ENCODE measurements at regions not wholly inside any gene's neighbourhood (a gene's known extent, or its start where the extent isn't known, plus 50 kb on each side); places are given as distances from the start of the nearest gene placed in this dataset.

DNA sequence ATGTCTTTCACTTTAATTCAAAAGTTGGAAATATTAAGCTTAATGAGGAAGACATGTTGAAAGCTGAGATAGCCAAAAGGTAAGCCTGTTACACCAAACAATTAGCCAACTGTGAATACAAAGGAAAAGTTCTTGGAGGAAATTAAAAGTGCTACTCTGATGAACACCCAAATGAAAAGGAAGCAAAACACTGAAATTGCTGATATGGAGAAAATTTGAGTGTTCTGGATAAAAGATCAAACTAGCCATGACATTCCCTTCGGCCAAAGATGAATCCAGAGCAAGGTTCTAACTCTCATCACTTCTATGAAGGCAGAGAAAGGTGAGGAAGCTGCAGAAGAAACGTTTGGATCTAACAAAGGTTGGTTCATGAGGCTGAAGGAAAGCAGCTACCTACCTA lies 280.8 kb upstream of the BCHE start:
- Histone ChIP-seq H3K36me3 (ENCODE audit: insufficient read depth, low read length) (no peaks in the 10 kb centered on the region), H3K27ac (ENCODE audit: low read length) (no peak overlapping the region), H3K9me2 (ENCODE audit: insufficient read depth, low read length) (no peaks in the 10 kb centered on the region), H3K27me3 (ENCODE audit: insufficient read depth, low read depth, low read length) (no peaks in the 10 kb centered on the region), H3K4me2 (ENCODE audit: low read length) (no peak overlapping the region), H3K4me3 (ENCODE audit: low read length) (no peak overlapping the region), H3K9ac (ENCODE audit: low read length) (no peak overlapping the region), H3F3A (ENCODE audit: insufficient read depth, low read length, poor library complexity, severe bottlenecking) (no peaks in the 10 kb centered on the region), H3K79me2 (replicated peaks; ENCODE audit: insufficient read depth, low read length) (no peaks in the 10 kb centered on the region), H3K9me3 (ENCODE audit: low read length) (no peaks in the 10 kb centered on the region), H2AFZ (ENCODE audit: low read depth, low read length) (no peak overlapping the region), H4K20me1 (ENCODE audit: insufficient read depth) (no peaks in the 10 kb centered on the region)
- TF ChIP-seq SMC3 (conservative IDR thresholded peaks at IDR 0.05; ENCODE audit: poor library complexity) (no peak), RAD21 (conservative IDR thresholded peaks at IDR 0.05) (no peak), POLR2AphosphoS5 (IDR thresholded peaks at IDR 0.05) (no peak), MXI1 (conservative IDR thresholded peaks at IDR 0.05; ENCODE audit: poor library complexity, severe bottlenecking) (no peak), CTCF (IDR thresholded peaks at IDR 0.05; ENCODE audit: poor library complexity, severe bottlenecking) (no peak), TAF1 (IDR thresholded peaks at IDR 0.05; ENCODE audit: low read depth) (no peak), EZH2 (IDR thresholded peaks at IDR 0.05; ENCODE audit: borderline replicate concordance, insufficient read depth, low read length, poor library complexity, severe bottlenecking) (no peak), EP300 (conservative IDR thresholded peaks at IDR 0.05; ENCODE audit: poor library complexity, severe bottlenecking) (no peak)
- TF ChIP-seq, protein P1, sequence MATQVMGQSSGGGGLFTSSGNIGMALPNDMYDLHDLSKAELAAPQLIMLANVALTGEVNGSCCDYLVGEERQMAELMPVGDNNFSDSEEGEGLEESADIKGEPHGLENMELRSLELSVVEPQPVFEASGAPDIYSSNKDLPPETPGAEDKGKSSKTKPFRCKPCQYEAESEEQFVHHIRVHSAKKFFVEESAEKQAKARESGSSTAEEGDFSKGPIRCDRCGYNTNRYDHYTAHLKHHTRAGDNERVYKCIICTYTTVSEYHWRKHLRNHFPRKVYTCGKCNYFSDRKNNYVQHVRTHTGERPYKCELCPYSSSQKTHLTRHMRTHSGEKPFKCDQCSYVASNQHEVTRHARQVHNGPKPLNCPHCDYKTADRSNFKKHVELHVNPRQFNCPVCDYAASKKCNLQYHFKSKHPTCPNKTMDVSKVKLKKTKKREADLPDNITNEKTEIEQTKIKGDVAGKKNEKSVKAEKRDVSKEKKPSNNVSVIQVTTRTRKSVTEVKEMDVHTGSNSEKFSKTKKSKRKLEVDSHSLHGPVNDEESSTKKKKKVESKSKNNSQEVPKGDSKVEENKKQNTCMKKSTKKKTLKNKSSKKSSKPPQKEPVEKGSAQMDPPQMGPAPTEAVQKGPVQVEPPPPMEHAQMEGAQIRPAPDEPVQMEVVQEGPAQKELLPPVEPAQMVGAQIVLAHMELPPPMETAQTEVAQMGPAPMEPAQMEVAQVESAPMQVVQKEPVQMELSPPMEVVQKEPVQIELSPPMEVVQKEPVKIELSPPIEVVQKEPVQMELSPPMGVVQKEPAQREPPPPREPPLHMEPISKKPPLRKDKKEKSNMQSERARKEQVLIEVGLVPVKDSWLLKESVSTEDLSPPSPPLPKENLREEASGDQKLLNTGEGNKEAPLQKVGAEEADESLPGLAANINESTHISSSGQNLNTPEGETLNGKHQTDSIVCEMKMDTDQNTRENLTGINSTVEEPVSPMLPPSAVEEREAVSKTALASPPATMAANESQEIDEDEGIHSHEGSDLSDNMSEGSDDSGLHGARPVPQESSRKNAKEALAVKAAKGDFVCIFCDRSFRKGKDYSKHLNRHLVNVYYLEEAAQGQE (IDR thresholded peaks at IDR 0.05; ENCODE audit: borderline replicate concordance), result no peak

DNA sequence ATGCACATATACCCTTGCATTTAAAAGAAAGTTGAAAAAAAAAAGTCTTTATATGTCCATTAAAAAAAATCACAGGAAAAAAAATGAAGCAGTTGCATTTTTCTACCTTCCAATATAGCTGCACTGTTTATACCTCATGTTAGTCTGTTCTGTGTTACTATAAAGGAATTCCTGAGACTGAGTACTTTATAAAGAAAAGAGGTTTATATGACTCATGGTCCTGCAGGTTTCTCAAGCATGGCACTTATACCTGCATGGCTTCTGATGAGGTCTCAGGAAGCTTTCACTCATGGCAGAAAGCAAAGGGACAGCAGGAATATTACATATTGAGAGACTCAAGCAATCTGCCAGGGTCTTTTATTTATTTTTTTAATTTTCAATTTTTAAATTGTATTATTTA lies 277.2 kb upstream of the BCHE start:
- no peak for TF ChIP-seq RAD21 (conservative IDR thresholded peaks at IDR 0.05)
- no peak for TF ChIP-seq MXI1 (conservative IDR thresholded peaks at IDR 0.05; ENCODE audit: poor library complexity, severe bottlenecking)
- no peak for TF ChIP-seq EZH2 (IDR thresholded peaks at IDR 0.05; ENCODE audit: borderline replicate concordance, insufficient read depth, low read length, poor library complexity, severe bottlenecking)
- TF ChIP-seq CTCF (IDR thresholded peaks at IDR 0.05; ENCODE audit: poor library complexity, severe bottlenecking), result no peak
- no peaks in the 10 kb centered on the region for H3K9me2 ChIP-seq (ENCODE audit: insufficient read depth, low read length)
- no peak overlapping the region for H3K9ac ChIP-seq (ENCODE audit: low read length)
- H3K27ac ChIP-seq (ENCODE audit: low read length), result no peak overlapping the region
- H3K36me3 ChIP-seq (ENCODE audit: insufficient read depth, low read length), result no peaks in the 10 kb centered on the region
- H3K4me3 ChIP-seq (ENCODE audit: low read length), result no peak overlapping the region
- H3F3A ChIP-seq (ENCODE audit: insufficient read depth, low read length, poor library complexity, severe bottlenecking), result no peaks in the 10 kb centered on the region
- no peak overlapping the region for H2AFZ ChIP-seq (ENCODE audit: low read depth, low read length)
- no peaks in the 10 kb centered on the region for H3K27me3 ChIP-seq (ENCODE audit: insufficient read depth, low read depth, low read length)
- H3K79me2 ChIP-seq (replicated peaks; ENCODE audit: insufficient read depth, low read length), result no peaks in the 10 kb centered on the region
- H3K4me2 ChIP-seq (ENCODE audit: low read length), result no peak overlapping the region
- no peaks in the 10 kb centered on the region for H3K9me3 ChIP-seq (ENCODE audit: low read length)
- no peaks in the 10 kb centered on the region for H4K20me1 ChIP-seq (ENCODE audit: insufficient read depth)

All from neural cell (in vitro differentiated cells).